GM12878 (cell line): ENCODE measurements at regions not wholly inside any gene's neighbourhood (a gene's known extent, or its start where the extent isn't known, plus 50 kb on each side); places are given as distances from the start of the nearest gene placed in this dataset.

ENCODE experiments used
- ATAC-seq: fragments of 200-7000 bp; cut with Tn5 transposase; 3 replicates; pipeline ENCODE4 v1.9.1; 2020; ENCODE audit warnings: mild to moderate bottlenecking, moderate library complexity
- BruUV-seq: library from RNA; stranded (reverse); fragments of 400-500 nt; replicated peaks from 2 replicates; lab custom pipeline; 2021; lab: Mats Ljungman, UMichigan
- CTCF ChIA-PET: fragments of 300-600 bp; sonication (Branson Sonifier 250); formaldehyde crosslinking; extraction: SDS; loops from one replicate; lab custom pipeline; 2021; ENCODE audit warnings: inconsistent platforms; lab: Yijun Ruan, JAX
- POLR2A ChIA-PET: fragments of 350-600 bp; formaldehyde crosslinking; extraction: SDS; loops from one replicate; lab custom pipeline; 2021; ENCODE audit warnings: inconsistent platforms; lab: Charles Lee
- RAD21 ChIA-PET: fragments of 300-600 bp; sonication (Branson Sonifier 250); formaldehyde crosslinking; loops from one replicate; lab custom pipeline; 2023; ENCODE audit warnings: antibody characterized with exemption; ENCODE audit not compliant: unreplicated experiment; lab: Charles Lee
- SMC1A ChIA-PET: fragments of 300-600 bp; sonication (Branson Sonifier 250); formaldehyde crosslinking; loops from one replicate; lab custom pipeline; 2023; ENCODE audit not compliant: unreplicated experiment, uncharacterized antibody; lab: Charles Lee
- DNase-seq: peaks from one replicate; pipeline ENCODE4 v3.0.0-alpha.2; 2011; ENCODE audit warnings: low read depth, low spot score
- FAIRE-seq: peaks from 3 replicates; lab custom pipeline; 2011; peaks lifted over from hg19 to GRCh38; lab: Jason Lieb, UNC
- H2AFZ ChIP-seq: 2 replicates; pipeline ENCODE4 v1.6.0; 2011; ENCODE audit warnings: low read depth, low read length, control low read depth; ENCODE audit not compliant: control insufficient read depth
- H3K27ac ChIP-seq: 2 replicates; pipeline ENCODE4 v1.5.1; 2011; ENCODE audit warnings: control low read depth; ENCODE audit not compliant: control insufficient read depth, insufficient read depth
- H3K27me3 ChIP-seq, 2 experiments: replicated peaks in 1 of 2; 2 replicates each; pipeline versions ENCODE4 v1.6.0 to v1.6.1; 2011; ENCODE audit warnings: low read length in 1 of 2; ENCODE audit not compliant: control insufficient read depth in 2 of 2, insufficient read depth in 2 of 2
- H3K36me3 ChIP-seq, 2 experiments: 2 replicates each; pipeline ENCODE4 v1.5.1; 2011; ENCODE audit warnings: low read length in 1 of 2; ENCODE audit not compliant: control insufficient read depth in 2 of 2, insufficient read depth in 2 of 2
- H3K4me1 ChIP-seq: 2 replicates; pipeline ENCODE4 v1.6.1; 2011; ENCODE audit warnings: mild to moderate bottlenecking, low read length, moderate library complexity, mixed read lengths; ENCODE audit not compliant: control insufficient read depth, insufficient read depth
- H3K4me2 ChIP-seq: 2 replicates; pipeline ENCODE4 v1.6.0; 2011; ENCODE audit warnings: control low read depth; ENCODE audit not compliant: control insufficient read depth, insufficient read depth
- H3K4me3 ChIP-seq: fragments of 200-600 bp; sonication (generic); 2 replicates; pipeline ENCODE4 v1.5.1; 2016
- H3K79me2 ChIP-seq: 2 replicates; pipeline ENCODE4 v1.6.0; 2011; ENCODE audit warnings: low read length; ENCODE audit not compliant: control insufficient read depth, insufficient read depth
- H3K9ac ChIP-seq: 2 replicates; pipeline ENCODE4 v1.8.0; 2011; ENCODE audit warnings: low read length, control low read depth, mixed read lengths; ENCODE audit not compliant: control insufficient read depth, insufficient read depth
- H3K9me3 ChIP-seq: replicated peaks from 3 replicates; pipeline ENCODE4 v1.5.1; 2011; ENCODE audit warnings: mild to moderate bottlenecking, low read length; ENCODE audit not compliant: control insufficient read depth, insufficient read depth
- H4K20me1 ChIP-seq: 2 replicates; pipeline ENCODE4 v1.6.0; 2011; ENCODE audit not compliant: control insufficient read depth, insufficient read depth
- BACH1 ChIP-seq: fragments of 450-650 bp; IDR thresholded peaks from 2 replicates; pipeline ENCODE4 v1.6.1; 2017; ENCODE audit warnings: mild to moderate bottlenecking, borderline replicate concordance
- CEBPB ChIP-seq, 2 experiments: fragments of 150-350 bp in 1 of 2; IDR thresholded peaks; 2 replicates each; pipeline ENCODE4 v1.6.1; 2012 to 2014; ENCODE audit warnings: low read depth in 2 of 2, low read length in 2 of 2, borderline replicate concordance in 1 of 2, inconsistent platforms in 1 of 2
- EED ChIP-seq: sonication (generic); IDR thresholded peaks from 2 replicates; pipeline ENCODE4 v1.6.1; 2016; ENCODE audit warnings: antibody characterized with exemption, low read depth
- MYC ChIP-seq: IDR thresholded peaks from 2 replicates; pipeline ENCODE4 v1.6.1; 2011; ENCODE audit warnings: mild to moderate bottlenecking, low read length, moderate library complexity, inconsistent platforms; ENCODE audit not compliant: insufficient read depth, insufficient replicate concordance, insufficient read length, severe bottlenecking
- POLR2A ChIP-seq: IDR thresholded peaks from 2 replicates; pipeline ENCODE4 v1.6.1; 2011; ENCODE audit warnings: low read depth, mild to moderate bottlenecking, low read length
- SRF ChIP-seq, 2 experiments: IDR thresholded peaks; 2 replicates each; pipeline ENCODE4 v1.6.1; 2011; ENCODE audit warnings: low read depth in 2 of 2, low read length in 2 of 2, mild to moderate bottlenecking in 1 of 2, moderate library complexity in 1 of 2
- TCF7 ChIP-seq: IDR thresholded peaks from 2 replicates; pipeline ENCODE4 v1.6.1; 2014; ENCODE audit warnings: antibody characterized with exemption, borderline replicate concordance
- ZNF217 ChIP-seq: fragments of 450-650 bp; IDR thresholded peaks from 2 replicates; pipeline ENCODE4 v1.6.1; 2017; ENCODE audit warnings: antibody characterized with exemption, mild to moderate bottlenecking
- ZNF274 ChIP-seq: IDR thresholded peaks from one replicate; pipeline ENCODE4 v1.8.0; 2011; ENCODE audit not compliant: insufficient read length, insufficient read depth
- ZNF592 ChIP-seq: fragments of 450-650 bp; IDR thresholded peaks from 2 replicates; pipeline ENCODE4 v1.6.1; 2017; ENCODE audit warnings: mild to moderate bottlenecking, moderate library complexity
- WGBS: methylation state at CpG from one replicate; pipeline ENCODE4 v1.1.6; 2016; ENCODE audit warnings: low lambda C conversion rate; ENCODE audit not compliant: insufficient replicate concordance, insufficient coverage; ENCODE audit errors: missing lambda C conversion rate; 5-methylcytosine and 5-hydroxymethylcytosine counted together
- in situ Hi-C: fragments of 300-500 bp; cut with MboI; formaldehyde crosslinking; loops from 9 replicates; pipeline ENCODE4 v1.14.3; 2018; ENCODE audit warnings: mixed read lengths
- intact Hi-C: fragments of 100-400 bp; cut with micrococcal nuclease; formaldehyde crosslinking; loops from one replicate; pipeline ENCODE4 v1.14.2; 2022; ENCODE audit not compliant: unreplicated experiment
- TF ChIP-seq, protein P1 (sequence below): fragments of 450-650 bp; IDR thresholded peaks from 2 replicates; pipeline ENCODE4 v1.6.1; 2017; ENCODE audit warnings: mild to moderate bottlenecking, moderate library complexity
- TF ChIP-seq, protein P2 (sequence below): fragments of 450-650 bp; IDR thresholded peaks from 2 replicates; pipeline ENCODE4 v1.6.1; 2017; ENCODE audit warnings: low read depth, mild to moderate bottlenecking, moderate library complexity

GRCh38 chr6:10084111-10084986 lies 330.5 kb downstream of the TFAP2A start:
- Histone ChIP-seq H3K4me1 (no peaks in the 10 kb centered on the region), H3K9me3 (no peaks in the 10 kb centered on the region), H3K4me3 (no peak overlapping the region), H3K27ac (no peak overlapping the region), H4K20me1 (no peaks in the 10 kb centered on the region), H3K4me2 (no peak overlapping the region), H3K27me3 (no peaks in the 10 kb centered on the region), H2AFZ (no peak overlapping the region), H3K36me3 (no peaks in the 10 kb centered on the region), H3K9ac (no peak overlapping the region), H3K79me2 (no peaks in the 10 kb centered on the region)
- RAD21 ChIA-PET = no interaction called here
- no TSS peak for BruUV-seq
- SMC1A ChIA-PET = no interaction called here
- FAIRE-seq (no peak), ATAC-seq (no peak), DNase-seq (no peak)
- intact Hi-C loops = no loop called here
- POLR2A ChIA-PET = no interaction called here
- in situ Hi-C loops = no loop called here
- WGBS = 20% methylated on average over 14 of the region's 14 CpGs
- TF ChIP-seq TCF7 (no peak), POLR2A (no peak), CEBPB (IDR thresholded peaks at IDR 0.05; ENCODE audit: borderline replicate concordance in 1 of 2, low read depth in 2 of 2, low read length in 2 of 2) (no peak), ZNF217 (no peak), EED (no peak), ZNF274 (no peak), ZNF592 (no peak), BACH1 (no peak), MYC (no peak), SRF (IDR thresholded peaks at IDR 0.05; ENCODE audit: low read depth in 2 of 2, low read length in 2 of 2) (no peak)
- TF ChIP-seq, protein P1, sequence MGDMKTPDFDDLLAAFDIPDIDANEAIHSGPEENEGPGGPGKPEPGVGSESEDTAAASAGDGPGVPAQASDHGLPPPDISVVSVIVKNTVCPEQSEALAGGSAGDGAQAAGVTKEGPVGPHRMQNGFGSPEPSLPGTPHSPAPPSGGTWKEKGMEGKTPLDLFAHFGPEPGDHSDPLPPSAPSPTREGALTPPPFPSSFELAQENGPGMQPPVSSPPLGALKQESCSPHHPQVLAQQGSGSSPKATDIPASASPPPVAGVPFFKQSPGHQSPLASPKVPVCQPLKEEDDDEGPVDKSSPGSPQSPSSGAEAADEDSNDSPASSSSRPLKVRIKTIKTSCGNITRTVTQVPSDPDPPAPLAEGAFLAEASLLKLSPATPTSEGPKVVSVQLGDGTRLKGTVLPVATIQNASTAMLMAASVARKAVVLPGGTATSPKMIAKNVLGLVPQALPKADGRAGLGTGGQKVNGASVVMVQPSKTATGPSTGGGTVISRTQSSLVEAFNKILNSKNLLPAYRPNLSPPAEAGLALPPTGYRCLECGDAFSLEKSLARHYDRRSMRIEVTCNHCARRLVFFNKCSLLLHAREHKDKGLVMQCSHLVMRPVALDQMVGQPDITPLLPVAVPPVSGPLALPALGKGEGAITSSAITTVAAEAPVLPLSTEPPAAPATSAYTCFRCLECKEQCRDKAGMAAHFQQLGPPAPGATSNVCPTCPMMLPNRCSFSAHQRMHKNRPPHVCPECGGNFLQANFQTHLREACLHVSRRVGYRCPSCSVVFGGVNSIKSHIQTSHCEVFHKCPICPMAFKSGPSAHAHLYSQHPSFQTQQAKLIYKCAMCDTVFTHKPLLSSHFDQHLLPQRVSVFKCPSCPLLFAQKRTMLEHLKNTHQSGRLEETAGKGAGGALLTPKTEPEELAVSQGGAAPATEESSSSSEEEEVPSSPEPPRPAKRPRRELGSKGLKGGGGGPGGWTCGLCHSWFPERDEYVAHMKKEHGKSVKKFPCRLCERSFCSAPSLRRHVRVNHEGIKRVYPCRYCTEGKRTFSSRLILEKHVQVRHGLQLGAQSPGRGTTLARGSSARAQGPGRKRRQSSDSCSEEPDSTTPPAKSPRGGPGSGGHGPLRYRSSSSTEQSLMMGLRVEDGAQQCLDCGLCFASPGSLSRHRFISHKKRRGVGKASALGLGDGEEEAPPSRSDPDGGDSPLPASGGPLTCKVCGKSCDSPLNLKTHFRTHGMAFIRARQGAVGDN = no peak
- TF ChIP-seq, protein P2, sequence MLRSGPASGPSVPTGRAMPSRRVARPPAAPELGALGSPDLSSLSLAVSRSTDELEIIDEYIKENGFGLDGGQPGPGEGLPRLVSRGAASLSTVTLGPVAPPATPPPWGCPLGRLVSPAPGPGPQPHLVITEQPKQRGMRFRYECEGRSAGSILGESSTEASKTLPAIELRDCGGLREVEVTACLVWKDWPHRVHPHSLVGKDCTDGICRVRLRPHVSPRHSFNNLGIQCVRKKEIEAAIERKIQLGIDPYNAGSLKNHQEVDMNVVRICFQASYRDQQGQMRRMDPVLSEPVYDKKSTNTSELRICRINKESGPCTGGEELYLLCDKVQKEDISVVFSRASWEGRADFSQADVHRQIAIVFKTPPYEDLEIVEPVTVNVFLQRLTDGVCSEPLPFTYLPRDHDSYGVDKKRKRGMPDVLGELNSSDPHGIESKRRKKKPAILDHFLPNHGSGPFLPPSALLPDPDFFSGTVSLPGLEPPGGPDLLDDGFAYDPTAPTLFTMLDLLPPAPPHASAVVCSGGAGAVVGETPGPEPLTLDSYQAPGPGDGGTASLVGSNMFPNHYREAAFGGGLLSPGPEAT = no peak
- CTCF ChIA-PET = interaction anchor here (1.3 kb wide), 1 partner anchor 57 kb away, joined by 4 read pairs; no protein-coding TSS in a partner anchor
